H1 (cell line): ENCODE measurements at regions not wholly inside any gene's neighbourhood (a gene's known extent, or its start where the extent isn't known, plus 50 kb on each side); places are given as distances from the start of the nearest gene placed in this dataset.

ENCODE experiments used
- CTCF ChIA-PET: fragments of 300-600 bp; sonication (Branson Sonifier 250); formaldehyde crosslinking; loops from one replicate; lab custom pipeline; 2021; ENCODE audit not compliant: partially characterized antibody; lab: Charles Lee
- POLR2A ChIA-PET: fragments of 300-600 bp; sonication (Branson Sonifier 250); formaldehyde crosslinking; loops from one replicate; lab custom pipeline; 2021; ENCODE audit warnings: inconsistent platforms; ENCODE audit not compliant: partially characterized antibody; lab: Charles Lee
- DNase-seq, 2 experiments: peaks; one replicate each; pipeline versions ENCODE4 v3.0.0 to v3.0.0-alpha.2; 2010 to 2022; ENCODE audit warnings: low spot score in 2 of 2, low read depth in 1 of 2, mixed read lengths in 1 of 2
- FAIRE-seq: peaks from 2 replicates; lab custom pipeline; 2011; peaks lifted over from hg19 to GRCh38; lab: Jason Lieb, UNC
- H2AFZ ChIP-seq: 2 replicates; pipeline ENCODE4 v1.8.1; 2012; ENCODE audit warnings: low read length, inconsistent platforms
- H2AK5ac ChIP-seq: 2 replicates; pipeline ENCODE4 v1.6.1; 2013; ENCODE audit warnings: low read depth, low read length
- H2BK120ac ChIP-seq: replicated peaks from 2 replicates; pipeline ENCODE3; 2013; ENCODE audit warnings: low read depth, low read length, inconsistent platforms
- H2BK12ac ChIP-seq: 2 replicates; pipeline ENCODE4 v1.6.1; 2013; ENCODE audit warnings: low read depth, low read length
- H2BK15ac ChIP-seq: 2 replicates; pipeline ENCODE4 v1.6.1; 2013; ENCODE audit warnings: low read length
- H2BK20ac ChIP-seq: 2 replicates; pipeline ENCODE4 v1.6.1; 2013; ENCODE audit warnings: low read length
- H2BK5ac ChIP-seq: 2 replicates; pipeline ENCODE4 v1.6.1; 2013; ENCODE audit warnings: low read depth, low read length
- H3K14ac ChIP-seq: 2 replicates; pipeline ENCODE4 v1.6.1; 2013; ENCODE audit warnings: inconsistent platforms; ENCODE audit not compliant: insufficient read length
- H3K18ac ChIP-seq: 2 replicates; pipeline ENCODE4 v1.6.1; 2013; ENCODE audit warnings: low read length; ENCODE audit errors: extremely low read depth
- H3K23ac ChIP-seq: 2 replicates; pipeline ENCODE4 v1.6.1; 2013; ENCODE audit warnings: inconsistent platforms; ENCODE audit not compliant: insufficient read length
- H3K23me2 ChIP-seq: 2 replicates; pipeline ENCODE4 v1.6.1; 2013; ENCODE audit warnings: low read depth, low read length
- H3K27ac ChIP-seq: 2 replicates; pipeline ENCODE4 v1.6.1; 2011; ENCODE audit warnings: low read depth, low read length, inconsistent platforms
- H3K27me3 ChIP-seq, 4 experiments: replicated peaks in 1 of 4; 1 replicate in 1 of 4; 2 replicates in 3 of 4; pipeline versions ENCODE4 v1.6.1 to v1.8.1; 2011 to 2013; ENCODE audit warnings: low read length in 3 of 4, mild to moderate bottlenecking in 3 of 4, inconsistent platforms in 2 of 4, mixed read lengths in 2 of 4, moderate library complexity in 1 of 4; ENCODE audit not compliant: control insufficient read depth in 3 of 4, insufficient read depth in 3 of 4; ENCODE audit errors: extremely low read depth in 1 of 4
- H3K36me3 ChIP-seq, 4 experiments: 2 replicates each; pipeline versions ENCODE4 v1.6.1 to v1.8.1; 2011 to 2013; ENCODE audit warnings: mild to moderate bottlenecking in 4 of 4, low read length in 3 of 4, moderate library complexity in 2 of 4, control low read depth in 1 of 4, inconsistent platforms in 1 of 4; ENCODE audit not compliant: insufficient read depth in 4 of 4, control insufficient read depth in 2 of 4
- H3K4ac ChIP-seq: replicated peaks from 2 replicates; pipeline ENCODE3; 2013; ENCODE audit warnings: low read length, low read depth, mixed read lengths, inconsistent platforms; ENCODE audit not compliant: insufficient read length
- H3K4me1 ChIP-seq, 4 experiments: replicated peaks in 1 of 4; 1 replicate in 1 of 4; 2 replicates in 3 of 4; pipeline versions ENCODE4 v1.6.1 to v1.8.1; 2011 to 2013; ENCODE audit warnings: low read length in 3 of 4, inconsistent platforms in 2 of 4, mixed read lengths in 1 of 4; ENCODE audit not compliant: insufficient read depth in 4 of 4, control insufficient read depth in 3 of 4
- H3K4me2 ChIP-seq, 2 experiments: 2 replicates each; pipeline versions ENCODE4 v1.6.1 to v1.8.1; 2011 to 2013; ENCODE audit warnings: low read depth in 2 of 2, low read length in 2 of 2, control low read depth in 1 of 2, inconsistent platforms in 1 of 2, mild to moderate bottlenecking in 1 of 2; ENCODE audit not compliant: insufficient read depth in 1 of 2
- H3K4me3 ChIP-seq, 4 experiments: fragments of 200-600, 300-600 bp in 1 of 4; sonication (generic), shearing (Covaris generic), sonication (Bioruptor Twin) in 1 of 4; 2 replicates each; pipeline versions ENCODE4 v1.5.1 to v1.8.1; 2011 to 2016; ENCODE audit warnings: low read length in 4 of 4, low read depth in 3 of 4, control low read depth in 2 of 4, inconsistent platforms in 2 of 4, mild to moderate bottlenecking in 2 of 4, mixed read lengths in 1 of 4, moderate library complexity in 1 of 4; ENCODE audit not compliant: insufficient read depth in 2 of 4; ENCODE audit errors: extremely low read depth in 1 of 4
- H3K56ac ChIP-seq: replicated peaks from 2 replicates; pipeline ENCODE3; 2013; ENCODE audit warnings: low read depth, mild to moderate bottlenecking, mixed read lengths, low read length, inconsistent platforms; ENCODE audit not compliant: insufficient read length
- H3K79me1 ChIP-seq: 2 replicates; pipeline ENCODE4 v1.6.1; 2013; ENCODE audit warnings: low read depth, low read length, control low read depth
- H3K79me2 ChIP-seq, 2 experiments: 2 replicates each; pipeline versions ENCODE4 v1.6.1 to v1.8.1; 2012 to 2013; ENCODE audit warnings: low read length in 2 of 2, mild to moderate bottlenecking in 2 of 2, inconsistent platforms in 1 of 2; ENCODE audit not compliant: insufficient read depth in 2 of 2, control insufficient read depth in 1 of 2
- H3K9ac ChIP-seq, 4 experiments: replicated peaks in 1 of 4; 1 replicate in 1 of 4; 2 replicates in 3 of 4; pipeline versions ENCODE4 v1.6.1 to v1.8.1; 2011 to 2013; ENCODE audit warnings: low read depth in 3 of 4, low read length in 3 of 4, control low read depth in 2 of 4, mild to moderate bottlenecking in 2 of 4, moderate library complexity in 2 of 4, inconsistent platforms in 1 of 4; ENCODE audit errors: extremely low read depth in 1 of 4
- H3K9me3 ChIP-seq, 2 experiments: 2 replicates each; pipeline versions ENCODE4 v1.6.1 to v1.8.1; 2012 to 2013; ENCODE audit warnings: mild to moderate bottlenecking in 2 of 2, moderate library complexity in 2 of 2, control low read depth in 1 of 2, inconsistent platforms in 1 of 2, low read depth in 1 of 2, low read length in 1 of 2, mixed read lengths in 1 of 2; ENCODE audit not compliant: insufficient read depth in 2 of 2
- H4K20me1 ChIP-seq, 2 experiments: replicated peaks in 1 of 2; 2 replicates each; pipeline versions ENCODE3 to v1.8.1; 2011 to 2013; ENCODE audit warnings: inconsistent platforms in 2 of 2, low read length in 2 of 2, mild to moderate bottlenecking in 1 of 2; ENCODE audit not compliant: insufficient read depth in 2 of 2, control insufficient read depth in 1 of 2
- H4K5ac ChIP-seq: 2 replicates; pipeline ENCODE4 v1.6.1; 2013; ENCODE audit warnings: low read length, low read depth, mixed read lengths, inconsistent platforms; ENCODE audit not compliant: insufficient read length
- H4K8ac ChIP-seq: 2 replicates; pipeline ENCODE4 v1.8.0; 2013; ENCODE audit warnings: mild to moderate bottlenecking, moderate library complexity, low read length, inconsistent platforms; ENCODE audit not compliant: insufficient read depth; ENCODE audit errors: extremely low read depth
- H4K91ac ChIP-seq: replicated peaks from 2 replicates; pipeline ENCODE3; 2013; ENCODE audit warnings: low read length, mixed read lengths, inconsistent platforms; ENCODE audit not compliant: insufficient read length
- CEBPB ChIP-seq: IDR thresholded peaks from 2 replicates; pipeline ENCODE4 v1.6.1; 2012; ENCODE audit warnings: low read depth, low read length
- CTBP2 ChIP-seq: IDR thresholded peaks from 2 replicates; pipeline ENCODE4 v1.7.0; 2011; ENCODE audit warnings: borderline replicate concordance, mild to moderate bottlenecking, moderate library complexity, mixed read lengths, low read length; ENCODE audit not compliant: insufficient read depth, insufficient read length
- CTCF ChIP-seq, 3 experiments: IDR thresholded peaks; 1 replicate in 2 of 3; 2 replicates in 1 of 3; pipeline versions ENCODE4 v1.5.1 to v1.6.1; 2011; ENCODE audit warnings: low read length in 3 of 3, mild to moderate bottlenecking in 3 of 3, inconsistent platforms in 2 of 3, low read depth in 1 of 3, moderate library complexity in 1 of 3; ENCODE audit not compliant: insufficient read depth in 1 of 3; ENCODE audit errors: control extremely low read depth in 1 of 3
- E2F6 ChIP-seq: IDR thresholded peaks from 2 replicates; pipeline ENCODE4 v1.6.1; 2012; ENCODE audit warnings: inconsistent platforms
- RNF2 ChIP-seq: fragments of 200-900, 300-1000 bp; sonication (generic); IDR thresholded peaks from 2 replicates; pipeline ENCODE4 v1.7.1; 2016; ENCODE audit warnings: borderline replicate concordance, low read depth, mild to moderate bottlenecking, antibody characterized with exemption, low read length; ENCODE audit not compliant: poor library complexity, severe bottlenecking; ENCODE audit errors: missing control alignments
- RXRA ChIP-seq: IDR thresholded peaks from 2 replicates; pipeline ENCODE4 v1.6.1; 2011; ENCODE audit warnings: low read depth, mild to moderate bottlenecking, low read length, moderate library complexity; ENCODE audit not compliant: insufficient read depth
- SP4 ChIP-seq: IDR thresholded peaks from 2 replicates; pipeline ENCODE4 v1.6.1; 2012; ENCODE audit warnings: low read length, inconsistent platforms
- SRF ChIP-seq: IDR thresholded peaks from 2 replicates; pipeline ENCODE4 v1.6.1; 2011; ENCODE audit warnings: mild to moderate bottlenecking, low read depth, low read length, moderate library complexity
- TAF7 ChIP-seq: optimal IDR thresholded peaks from 2 replicates; pipeline ENCODE3; 2011; ENCODE audit warnings: low read depth, mild to moderate bottlenecking, inconsistent platforms, low read length, moderate library complexity, borderline replicate concordance
- TBP ChIP-seq: IDR thresholded peaks from 2 replicates; pipeline ENCODE4 v1.6.1; 2011; ENCODE audit warnings: low read depth, low read length, improper control_type of control experiment
- WGBS, 2 experiments: shearing (Covaris generic) in 1 of 2; methylation state at CpG; one replicate each; pipeline versions ENCODE4 v1.1.6 to v1.1.7; 2013 to 2015; ENCODE audit warnings: low lambda C conversion rate in 2 of 2, mixed read lengths in 2 of 2, inconsistent platforms in 1 of 2, low coverage in 1 of 2, missing lambda C conversion rate in 1 of 2; ENCODE audit not compliant: insufficient replicate concordance in 2 of 2, insufficient coverage in 1 of 2, insufficient read length in 1 of 2; ENCODE audit errors: extremely low coverage in 1 of 2, missing lambda C conversion rate in 1 of 2; 5-methylcytosine and 5-hydroxymethylcytosine counted together

- DNase-seq: no peak
- Histone ChIP-seq H2BK20ac (no peak overlapping the region), H4K91ac (no peak overlapping the region), H3K9ac (no peak overlapping the region), H2BK12ac (no peak overlapping the region), H3K36me3 (no peaks in the 10 kb centered on the region), H3K4me3 (no peak overlapping the region), H3K4me1 (no peaks in the 10 kb centered on the region), H2BK120ac (no peak overlapping the region), H4K20me1 (no peaks in the 10 kb centered on the region), H3K4ac (no peak overlapping the region), H3K27ac (no peak overlapping the region), H4K5ac (no peak overlapping the region), H3K27me3 (no peaks in the 10 kb centered on the region), H3K14ac (no peak overlapping the region), H2AFZ (no peak overlapping the region), H3K23ac (no peak overlapping the region), H3K18ac (no peak overlapping the region), H3K79me2 (no peaks in the 10 kb centered on the region), H3K23me2 (no peaks in the 10 kb centered on the region), H4K8ac (no peak overlapping the region), H2BK5ac (no peak overlapping the region), H2AK5ac (no peak overlapping the region), H3K56ac (no peak overlapping the region), H2BK15ac (no peak overlapping the region), H3K79me1 (no peaks in the 10 kb centered on the region), H3K9me3 (no peaks in the 10 kb centered on the region), H3K4me2 (no peak overlapping the region)
- FAIRE-seq: no peak
- POLR2A ChIA-PET: interaction anchor here (0.7 kb wide), 1 partner anchor 680 kb away, joined by 4 read pairs; no protein-coding TSS in a partner anchor
- 91% methylated on average over 3 of the region's 3 CpGs; no CpG with 5 or more reads in 1 of the 2 experiments for WGBS, 2 experiments
- CTCF ChIA-PET: no interaction called here
- TF ChIP-seq RXRA (no peak), RNF2 (no peak), CTCF (IDR thresholded peaks at IDR 0.05; ENCODE audit: control extremely low read depth in 1 of 3, insufficient read depth in 1 of 3, low read depth in 1 of 3, low read length in 3 of 3) (no peak), CEBPB (no peak), SRF (no peak), CTBP2 (no peak), TAF7 (no peak), TBP (no peak), E2F6 (no peak), SP4 (no peak)
These were observed 430.6 kb downstream of the NR2F1-AS1 start for GRCh38 chr5:93150311-93151012.
